ENCODE measurements at regions not wholly inside any gene's neighbourhood (a gene's known extent, or its start where the extent isn't known, plus 50 kb on each side); places are given as distances from the start of the nearest gene placed in this dataset.

DNA sequence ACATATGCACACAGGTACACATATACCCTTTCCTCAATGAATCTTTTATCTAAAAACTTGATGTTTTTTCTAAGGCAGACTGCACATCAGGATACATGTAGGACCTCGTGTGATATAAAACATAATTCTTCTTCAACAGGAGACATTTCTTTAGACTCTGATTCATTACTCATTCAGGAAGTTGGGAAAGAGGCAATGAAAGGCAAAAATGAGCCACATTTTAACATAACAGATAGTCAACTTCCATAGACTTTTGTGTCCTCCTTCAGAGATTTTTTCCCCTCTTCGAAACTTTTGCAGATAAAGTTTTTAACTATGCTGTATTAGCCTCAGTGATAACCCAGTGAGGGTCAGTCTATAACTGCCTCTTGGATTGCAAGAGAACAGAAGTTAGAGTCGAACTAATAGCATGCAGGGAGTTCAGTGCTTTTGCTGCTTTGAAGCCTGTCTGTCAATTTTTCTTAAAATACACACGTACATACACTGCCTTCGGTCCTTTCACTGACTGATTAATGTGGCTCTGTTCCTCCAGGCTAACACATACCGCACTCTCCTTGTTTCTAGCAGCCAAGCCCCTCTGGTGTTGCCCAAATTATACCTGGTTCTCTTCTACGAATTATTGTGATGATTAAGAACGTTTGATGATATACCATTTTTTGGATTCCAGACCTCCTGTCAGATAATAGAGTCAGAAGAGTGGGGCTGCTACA, 562.5 kb upstream of the MAP3K7 start:
- no peak for DNase-seq

DNA sequence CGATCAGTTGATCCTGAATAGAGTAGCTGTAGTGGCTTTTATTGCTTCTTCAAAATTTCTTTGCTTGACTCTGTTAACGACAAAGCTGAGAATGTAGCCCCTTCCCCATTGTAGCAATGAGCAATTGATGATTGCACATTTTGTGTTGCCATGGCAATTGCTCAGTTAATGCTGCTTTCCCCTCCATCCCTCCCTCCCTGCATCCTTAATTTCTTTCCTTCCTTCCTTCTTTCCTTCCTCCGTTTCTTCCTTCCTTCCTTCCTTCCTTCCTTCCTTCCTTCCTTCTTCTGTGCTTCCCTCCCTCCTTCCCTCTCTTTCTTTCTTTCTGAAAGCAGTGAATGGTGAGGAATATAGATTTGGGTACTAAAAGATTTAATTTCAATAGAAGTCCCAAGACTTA, 557.3 kb upstream of the MAP3K7 start:
- DNase-seq: no peak

DNA sequence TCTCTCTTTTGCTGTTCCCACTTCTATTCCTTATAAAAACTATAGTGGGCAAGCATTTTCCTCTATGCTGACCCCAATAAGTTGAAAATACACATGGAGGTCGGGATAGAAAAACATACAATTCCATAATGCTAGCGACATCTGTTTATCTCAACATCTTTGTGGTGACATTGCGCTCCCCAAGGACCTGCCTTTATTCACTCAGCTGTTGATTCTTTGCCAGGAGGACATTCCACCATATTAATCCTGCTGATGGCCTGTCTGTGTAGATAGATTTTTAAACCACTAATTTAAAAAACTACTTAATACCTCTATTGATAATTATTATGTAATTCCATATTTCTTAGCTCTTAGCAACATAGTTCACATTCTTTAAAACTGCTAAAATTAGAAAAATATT, 555.3 kb upstream of the MAP3K7 start:
- no peak for DNase-seq

DNA sequence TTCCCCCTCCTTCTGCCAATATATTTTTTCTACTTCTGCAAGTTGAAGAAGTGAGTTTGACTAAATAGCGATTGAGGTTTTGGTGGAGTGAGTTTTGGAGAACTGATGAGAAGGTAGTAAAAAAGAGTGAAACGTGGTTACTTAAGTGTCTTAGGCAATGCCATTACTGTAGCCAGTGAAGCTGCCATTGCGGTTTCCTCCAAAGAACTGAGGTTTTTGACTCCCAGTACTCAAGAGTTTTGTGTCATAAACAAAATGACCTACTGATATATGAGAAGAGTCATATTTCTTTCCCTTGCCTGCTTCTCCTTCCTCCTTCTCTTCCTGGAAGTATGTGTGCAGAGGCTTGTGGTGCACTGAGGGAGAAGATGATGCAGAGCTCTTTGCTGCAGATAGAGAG, 554.5 kb upstream of the MAP3K7 start:
- no peak for DNase-seq

DNA sequence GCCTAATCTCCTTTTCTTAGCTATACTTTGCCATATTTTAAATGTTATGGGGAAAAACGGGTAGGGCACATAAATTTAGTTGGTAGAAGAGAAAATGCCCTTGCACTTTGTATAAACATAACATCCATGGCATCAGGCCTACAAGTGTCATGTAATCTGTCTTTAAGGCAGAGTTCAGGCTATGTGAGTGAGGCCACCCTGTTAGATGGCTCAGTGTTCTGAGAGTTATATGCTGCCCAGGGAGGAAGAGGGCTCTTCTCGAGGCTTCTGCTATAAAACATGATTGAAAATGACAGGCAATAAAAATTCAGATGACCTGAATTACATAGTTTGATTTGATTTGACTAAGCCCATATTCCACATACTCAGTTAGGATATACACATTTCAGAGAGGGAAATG, 553.6 kb upstream of the MAP3K7 start:
- no peak for DNase-seq

DNA sequence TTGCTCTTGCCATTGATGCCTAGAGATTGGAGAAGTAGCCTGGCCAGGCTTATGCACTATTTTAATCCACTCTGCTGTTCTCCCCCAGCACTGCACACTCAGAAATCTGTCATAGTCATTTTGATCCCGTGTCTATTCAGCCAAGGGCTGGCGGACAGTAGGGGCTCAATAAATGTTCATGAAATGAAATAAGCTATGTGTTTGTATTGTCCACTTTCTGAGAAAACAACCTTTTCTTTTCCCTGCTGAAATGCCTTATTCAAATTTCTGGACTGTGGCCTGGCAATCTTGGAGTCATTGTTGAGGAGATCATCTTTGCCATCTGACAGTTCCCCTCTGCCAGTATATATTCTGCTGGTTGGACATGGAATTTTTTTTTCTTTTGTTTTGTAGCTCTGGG, 550.4 kb upstream of the MAP3K7 start:
- no peak for DNase-seq

DNA sequence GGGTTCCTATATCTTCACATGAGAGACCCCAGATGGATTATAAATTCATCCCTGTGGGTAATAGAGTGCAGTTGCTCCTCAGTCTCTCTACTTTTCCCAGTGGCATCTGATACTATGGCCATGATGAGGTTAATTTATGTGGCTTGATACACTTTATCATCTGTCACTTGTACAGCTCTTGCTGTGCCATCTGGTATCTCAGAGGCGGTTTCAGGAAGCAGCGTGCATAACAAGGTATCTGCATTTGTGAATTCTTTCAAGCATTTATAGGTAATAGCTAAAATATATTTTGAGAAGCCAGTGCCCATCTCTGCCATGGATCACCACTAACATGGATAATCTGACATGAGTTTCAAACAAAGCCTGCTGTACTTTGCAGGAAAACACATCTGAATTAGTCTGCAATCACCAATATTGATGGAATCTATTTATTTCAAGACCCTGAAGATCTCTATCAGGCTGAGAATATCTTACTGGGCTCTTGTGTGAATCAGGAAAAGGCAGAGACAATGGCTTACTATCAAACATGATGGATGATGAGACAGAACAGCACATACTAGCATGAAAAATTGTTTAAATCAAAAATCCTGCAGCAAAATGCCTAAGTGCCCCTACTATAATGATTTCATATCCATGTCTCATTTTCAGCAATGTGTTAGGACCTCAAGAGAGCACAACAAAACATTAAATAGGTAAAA, 548.7 kb upstream of the MAP3K7 start:
- no peak for DNase-seq

DNA sequence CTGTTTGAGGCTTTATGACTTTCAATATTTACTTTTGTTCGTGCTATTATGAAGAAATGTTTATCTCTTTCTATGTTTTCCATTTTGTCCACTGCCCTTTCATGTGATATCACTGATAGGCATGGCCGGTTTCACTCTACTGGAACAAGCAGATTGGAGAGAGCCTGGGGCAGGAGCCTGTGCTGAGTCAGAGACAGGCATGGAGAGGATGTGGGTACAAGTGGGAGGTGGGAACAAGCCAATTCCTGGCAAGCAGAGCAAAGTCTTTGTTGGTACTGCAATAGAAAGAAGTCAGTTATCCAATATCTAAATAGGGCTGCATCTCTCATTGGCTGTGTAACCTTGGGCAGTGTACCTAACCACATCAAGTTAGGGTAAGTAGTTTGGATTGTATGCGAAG, 545.6 kb upstream of the MAP3K7 start:
- DNase-seq: no peak

DNA sequence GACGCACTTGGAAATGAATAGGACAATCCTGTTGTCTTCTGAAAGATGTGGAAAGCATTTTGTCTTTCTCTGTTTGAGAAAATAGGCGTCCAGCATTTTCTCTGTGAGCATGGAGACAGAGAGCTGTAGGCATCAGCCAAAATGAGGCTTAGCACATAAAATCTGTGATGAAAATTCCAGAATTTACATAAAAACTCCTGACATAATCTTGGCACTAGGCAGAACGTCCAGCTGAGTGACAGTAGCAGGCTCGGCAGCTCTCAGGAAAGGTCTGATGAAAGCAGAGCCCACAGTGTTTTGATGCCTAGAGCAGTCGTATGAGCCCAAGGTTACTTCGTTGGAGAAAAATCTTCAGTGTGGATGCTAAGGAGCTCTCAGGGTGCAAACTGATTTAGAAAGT, 543.3 kb upstream of the MAP3K7 start:
- no peak for DNase-seq

DNA sequence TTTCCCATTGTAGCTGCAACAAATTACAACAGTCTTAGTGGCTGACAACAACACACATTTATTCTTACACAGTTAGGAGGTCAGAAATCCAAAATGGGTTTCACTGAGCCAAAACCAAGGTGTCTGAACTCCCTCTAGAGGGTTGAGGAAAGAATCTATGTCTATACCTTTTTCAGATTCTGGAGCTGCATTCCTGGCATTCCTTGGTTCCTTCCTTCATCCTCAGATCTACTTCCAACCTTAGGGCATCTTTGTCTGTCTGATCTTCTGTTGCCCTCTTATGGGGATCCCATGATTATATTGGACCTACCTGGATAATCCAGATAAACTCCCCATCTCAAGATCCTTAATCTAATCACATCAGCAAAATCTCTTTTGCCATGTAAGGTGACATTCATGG, 540.9 kb upstream of the MAP3K7 start:
- DNase-seq: no peak

DNA sequence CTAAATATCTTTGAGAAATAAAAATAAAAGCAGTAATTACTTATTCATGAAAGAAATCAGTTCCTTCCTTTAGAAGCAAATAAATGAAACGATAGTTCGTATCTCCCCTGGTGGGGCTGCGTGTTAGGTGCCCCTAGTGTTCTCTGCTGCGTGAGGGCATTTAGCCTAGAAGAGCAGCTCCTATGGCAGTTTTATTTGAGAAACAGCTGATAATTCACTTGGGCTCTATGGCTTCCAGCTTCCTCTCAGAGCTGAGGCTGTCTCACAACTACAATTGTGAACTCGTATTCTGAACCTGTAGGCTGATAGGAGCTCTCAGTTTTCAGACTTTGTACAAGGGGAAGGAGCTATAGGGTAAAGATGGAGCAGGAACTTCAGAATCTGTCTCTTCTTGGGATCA, 540.0 kb upstream of the MAP3K7 start:
- no peak for DNase-seq

DNA sequence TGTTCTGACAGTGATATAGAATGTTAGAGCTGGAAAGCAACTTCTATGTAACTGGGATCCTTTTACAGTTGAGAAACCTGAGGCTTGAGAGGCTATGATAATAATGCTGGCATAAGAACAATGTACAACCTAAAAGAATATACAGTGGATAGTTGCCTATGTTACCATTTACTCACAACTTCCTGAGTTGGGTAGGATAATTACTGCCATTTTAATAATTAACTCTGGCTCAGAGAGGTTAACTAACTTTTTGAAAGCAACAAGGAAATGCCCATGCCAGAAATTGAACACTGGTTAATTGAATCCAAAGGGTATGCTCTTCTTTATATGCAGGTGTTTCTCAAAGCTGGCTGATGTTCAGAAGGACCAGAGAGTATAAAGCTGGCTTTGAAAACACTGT, 530.7 kb upstream of the MAP3K7 start:
- DNase-seq: no peak

DNA sequence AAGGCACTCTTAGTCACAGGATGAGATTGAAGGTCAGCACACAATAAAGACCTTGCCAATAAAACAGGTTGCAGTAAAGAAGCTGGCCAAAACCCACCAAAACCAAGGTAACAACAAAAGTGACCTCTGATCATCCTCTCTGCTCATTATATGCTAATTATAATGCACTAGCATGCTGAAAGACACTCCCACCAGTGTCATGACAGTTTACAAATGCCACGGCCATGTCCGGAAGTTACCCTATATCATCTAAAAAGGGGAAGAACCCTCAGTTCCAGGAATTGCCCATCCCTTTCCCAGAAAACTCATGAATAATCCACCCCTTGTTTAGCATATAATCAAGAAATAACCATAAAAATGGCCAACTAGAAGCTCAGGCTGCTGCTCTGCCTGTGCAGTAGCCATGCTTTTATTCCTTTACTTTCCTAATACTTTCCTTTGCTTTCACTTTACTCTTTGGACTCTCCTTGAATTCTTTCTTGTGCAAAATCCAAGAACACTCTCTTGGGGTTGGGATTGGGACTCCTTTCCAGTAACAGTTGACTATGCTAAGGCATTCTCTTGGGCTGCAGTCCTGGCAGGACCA, 527.3 kb upstream of the MAP3K7 start:
- DNase-seq: no peak

DNA sequence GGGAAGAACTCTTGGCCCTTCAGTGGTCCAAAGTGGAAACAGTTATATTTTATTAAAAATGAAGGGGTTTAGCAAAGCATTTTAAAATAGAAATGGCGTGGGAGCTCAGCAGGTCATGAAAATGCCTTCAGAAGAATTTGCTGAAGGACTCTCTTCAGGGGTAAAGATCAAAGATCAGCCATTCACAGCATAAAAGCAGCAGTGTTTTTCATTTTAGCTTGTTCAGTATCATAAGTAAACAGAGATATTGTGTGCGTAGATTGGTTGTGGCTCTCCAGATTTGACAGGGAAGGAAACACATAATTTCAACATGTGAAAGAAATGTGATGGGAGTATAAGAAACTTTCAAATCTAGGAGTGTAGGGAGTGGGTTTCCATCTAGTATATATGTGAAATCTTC, 519.2 kb upstream of the MAP3K7 start:
- no peak for DNase-seq

DNA sequence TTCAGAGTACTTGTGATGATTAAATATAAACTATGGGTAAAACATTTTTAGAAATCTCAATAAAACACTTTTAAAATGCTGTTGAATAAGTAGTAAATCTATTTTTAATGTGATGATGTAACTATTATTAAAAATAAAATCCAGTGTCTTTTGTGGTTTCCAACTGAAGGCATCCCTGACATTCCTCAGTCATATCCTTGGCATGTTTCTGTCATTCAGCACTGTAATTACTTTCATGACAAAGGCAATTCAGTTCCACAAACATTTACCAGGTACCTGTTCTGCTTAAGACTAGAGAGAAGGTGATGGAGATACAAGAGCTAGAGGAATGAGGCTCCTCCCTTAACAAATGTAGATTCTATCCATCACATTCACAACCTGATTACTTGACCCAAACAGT, 518.7 kb upstream of the MAP3K7 start:
- no peak for DNase-seq

DNA sequence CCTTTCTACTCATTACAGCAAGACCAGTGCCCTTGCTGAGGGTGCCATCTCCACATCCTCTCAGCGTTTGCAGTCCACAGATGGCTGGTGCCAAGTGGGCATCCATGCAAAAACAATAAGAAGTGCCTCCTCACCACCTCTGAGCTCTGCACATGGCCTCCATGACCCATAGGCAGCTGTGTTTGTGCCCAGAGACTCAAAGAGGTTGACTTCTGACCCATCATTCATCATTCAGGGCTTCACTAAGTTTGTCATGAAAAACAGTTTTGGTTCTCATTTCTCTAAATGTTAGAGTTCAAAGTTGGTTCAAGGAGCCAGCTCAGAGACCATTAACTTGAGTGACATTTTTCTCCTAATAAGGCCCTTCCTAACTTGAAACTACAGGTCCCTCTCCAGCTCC, 512.6 kb upstream of the MAP3K7 start:
- DNase-seq: no peak

DNA sequence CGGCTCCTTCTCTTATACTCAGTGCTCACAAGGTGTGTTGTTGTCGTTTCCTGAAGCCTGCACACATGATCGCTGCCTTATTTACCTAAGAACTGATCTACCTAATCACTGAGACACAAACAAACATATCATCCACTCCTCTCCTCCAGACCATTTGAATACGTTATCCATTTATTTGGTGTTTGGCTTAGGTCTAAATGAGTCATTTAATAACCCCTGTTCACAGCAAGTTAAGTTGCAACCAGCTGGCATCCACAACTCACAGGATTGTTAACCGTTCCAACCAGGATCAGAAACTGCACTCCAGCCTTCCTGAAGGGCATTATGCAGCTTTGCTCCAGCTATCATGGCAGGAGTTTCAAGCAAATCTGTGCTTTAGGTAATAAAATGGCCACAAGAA, 511.1 kb upstream of the MAP3K7 start:
- DNase-seq: no peak

DNA sequence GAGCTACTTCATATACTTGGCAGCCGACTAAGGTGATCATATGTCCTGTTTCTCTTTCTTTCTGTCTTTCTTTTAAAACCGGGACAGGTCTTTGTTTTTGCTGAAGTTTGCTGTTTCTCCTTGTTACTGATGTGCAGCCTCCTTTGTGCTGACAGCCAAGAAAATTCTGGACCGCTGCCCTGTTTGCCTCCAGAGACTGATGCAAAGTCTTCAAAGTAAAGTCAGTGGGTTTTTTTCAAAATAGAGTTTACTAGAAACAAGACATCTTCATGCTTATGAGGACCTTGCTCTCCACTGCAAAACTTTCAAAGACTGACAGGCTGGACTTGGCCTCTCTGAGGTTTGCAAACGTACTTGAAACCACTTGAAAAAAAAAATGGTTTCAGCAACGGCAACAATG, 510.5 kb upstream of the MAP3K7 start:
- DNase-seq: no peak

DNA sequence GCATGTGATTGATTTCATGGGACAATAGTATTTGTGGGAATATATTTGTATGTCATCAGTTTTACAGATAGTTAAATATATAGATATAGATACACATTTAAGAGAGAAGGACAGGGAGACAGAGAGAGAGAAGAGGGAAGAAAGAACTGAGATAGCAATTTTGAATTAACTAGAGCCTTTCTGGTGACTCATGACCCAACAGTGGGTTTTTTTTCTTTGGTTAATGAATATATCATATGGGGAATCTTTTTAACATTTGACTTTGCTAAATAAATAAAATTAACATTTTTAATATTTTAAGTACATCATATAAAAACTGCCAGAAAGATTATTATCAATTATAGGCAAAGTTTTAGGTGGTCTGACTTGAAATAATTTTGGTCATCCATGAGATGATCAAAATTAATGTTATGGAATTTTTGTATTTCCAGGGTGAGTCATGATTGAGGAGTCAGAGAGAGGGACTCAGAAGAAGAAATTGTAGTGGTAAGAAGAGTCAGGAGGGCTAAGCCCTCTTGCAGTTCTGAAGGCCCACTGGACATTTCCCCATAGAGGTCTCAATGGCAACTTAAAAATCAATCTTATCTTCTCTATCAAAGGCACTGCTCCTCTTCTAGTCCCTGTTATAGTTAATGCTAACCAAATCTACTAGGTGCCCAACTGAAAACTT, 508.1 kb upstream of the MAP3K7 start:
- DNase-seq: no peak

DNA sequence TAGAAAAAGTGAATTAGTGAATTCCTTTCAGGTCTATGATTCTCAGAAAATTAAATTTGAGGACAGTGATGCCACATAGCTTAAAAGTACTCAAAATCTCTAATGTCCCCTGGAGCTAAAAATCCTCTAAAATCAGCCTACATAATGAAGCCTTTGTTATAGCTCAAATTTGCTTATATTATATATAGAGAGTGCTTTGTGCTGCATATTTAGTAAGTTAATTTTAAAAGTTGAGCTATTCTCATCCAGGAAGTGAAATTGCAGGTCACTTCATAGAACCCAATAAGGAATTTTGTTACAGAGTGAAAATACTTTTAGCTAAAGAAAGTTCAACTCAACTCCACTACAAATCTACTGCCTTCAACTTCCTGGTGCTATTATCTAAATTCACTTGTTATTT, 507.5 kb upstream of the MAP3K7 start:
- no peak for DNase-seq

DNA sequence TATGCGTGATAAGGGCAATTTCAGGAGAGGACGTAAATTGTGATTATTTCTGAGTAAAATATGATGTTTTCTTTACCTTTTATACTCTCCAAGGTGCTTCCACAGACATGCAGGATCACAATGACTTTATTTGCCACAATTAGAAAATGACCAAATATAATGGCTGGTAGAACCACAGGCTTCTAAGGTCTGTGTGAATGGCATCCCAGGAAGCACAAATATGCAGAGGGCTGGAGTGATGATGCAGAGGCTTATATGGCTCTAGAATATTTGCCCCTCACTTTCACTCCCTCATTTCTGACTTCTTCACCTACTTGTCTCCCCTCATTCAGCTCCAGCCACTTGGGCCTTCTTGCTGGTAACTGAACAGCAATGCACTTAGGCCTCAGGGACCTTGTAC, 502.1 kb upstream of the MAP3K7 start:
- no peak for DNase-seq

DNA sequence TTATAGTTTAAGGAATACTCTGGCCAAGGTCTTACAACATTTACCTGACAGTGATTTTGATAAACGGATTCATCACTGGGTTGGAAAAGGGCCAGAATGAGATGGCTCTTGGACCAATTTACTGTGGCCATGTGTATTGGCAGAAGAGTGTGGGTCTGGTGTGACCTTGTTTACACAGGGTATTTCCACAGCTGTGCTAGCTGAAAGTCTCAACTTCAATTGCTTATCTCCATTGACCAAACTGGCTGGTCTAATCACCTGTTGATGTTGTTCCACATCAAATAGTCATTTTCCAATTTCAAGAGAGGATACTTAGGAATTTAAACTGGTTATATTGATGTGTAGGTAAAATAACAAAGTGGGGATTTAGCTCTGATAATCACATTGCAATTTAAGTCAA, 501.6 kb upstream of the MAP3K7 start:
- no peak for DNase-seq

DNA sequence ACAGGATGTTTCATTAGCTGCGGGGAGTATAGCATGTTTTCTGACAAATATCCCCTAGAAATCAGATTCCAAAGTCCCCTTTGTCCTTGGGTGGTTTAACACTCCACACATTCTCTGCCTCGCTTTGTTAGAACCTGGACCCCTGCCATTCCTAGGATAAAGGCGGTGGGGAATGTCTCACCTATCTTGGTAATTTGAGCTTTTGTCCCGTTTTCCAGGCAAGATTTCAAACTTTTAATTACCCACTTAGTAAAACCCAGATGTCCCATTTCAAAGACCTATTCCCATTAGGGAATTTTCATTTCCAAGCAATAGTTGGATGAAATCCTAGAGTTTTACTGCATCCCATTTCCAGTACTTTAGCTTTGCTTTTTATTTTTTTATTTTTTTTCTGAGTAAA, 501.0 kb upstream of the MAP3K7 start:
- DNase-seq: no peak

DNA sequence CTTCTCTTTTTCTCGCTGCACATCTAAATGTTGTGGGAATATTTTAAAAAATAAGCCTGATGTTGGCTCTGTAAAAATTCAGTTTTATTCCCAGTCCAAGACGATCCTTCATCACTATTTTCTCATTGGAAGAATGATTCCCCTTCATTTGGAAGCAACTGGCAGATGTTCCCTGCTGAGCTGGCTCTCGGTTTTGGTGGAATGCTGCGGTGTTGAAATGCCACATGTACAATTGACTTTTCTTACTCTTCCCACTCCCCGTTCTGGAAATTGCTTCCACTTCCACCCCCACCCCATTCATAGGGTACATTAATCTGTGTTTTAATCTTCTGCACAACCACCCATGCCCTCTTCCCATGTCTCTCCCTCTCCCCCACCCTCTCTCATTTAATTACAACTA, 496.3 kb upstream of the MAP3K7 start:
- DNase-seq: no peak

Data from NCI-H187 (cell line).